ENCODE measurements at regions not wholly inside any gene's neighbourhood (a gene's known extent, or its start where the extent isn't known, plus 50 kb on each side); places are given as distances from the start of the nearest gene placed in this dataset.

- TF ChIP-seq, protein P1, sequence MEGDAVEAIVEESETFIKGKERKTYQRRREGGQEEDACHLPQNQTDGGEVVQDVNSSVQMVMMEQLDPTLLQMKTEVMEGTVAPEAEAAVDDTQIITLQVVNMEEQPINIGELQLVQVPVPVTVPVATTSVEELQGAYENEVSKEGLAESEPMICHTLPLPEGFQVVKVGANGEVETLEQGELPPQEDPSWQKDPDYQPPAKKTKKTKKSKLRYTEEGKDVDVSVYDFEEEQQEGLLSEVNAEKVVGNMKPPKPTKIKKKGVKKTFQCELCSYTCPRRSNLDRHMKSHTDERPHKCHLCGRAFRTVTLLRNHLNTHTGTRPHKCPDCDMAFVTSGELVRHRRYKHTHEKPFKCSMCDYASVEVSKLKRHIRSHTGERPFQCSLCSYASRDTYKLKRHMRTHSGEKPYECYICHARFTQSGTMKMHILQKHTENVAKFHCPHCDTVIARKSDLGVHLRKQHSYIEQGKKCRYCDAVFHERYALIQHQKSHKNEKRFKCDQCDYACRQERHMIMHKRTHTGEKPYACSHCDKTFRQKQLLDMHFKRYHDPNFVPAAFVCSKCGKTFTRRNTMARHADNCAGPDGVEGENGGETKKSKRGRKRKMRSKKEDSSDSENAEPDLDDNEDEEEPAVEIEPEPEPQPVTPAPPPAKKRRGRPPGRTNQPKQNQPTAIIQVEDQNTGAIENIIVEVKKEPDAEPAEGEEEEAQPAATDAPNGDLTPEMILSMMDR (IDR thresholded peaks at IDR 0.05), result no peak
- no peak for TF ChIP-seq POLR2A (IDR thresholded peaks at IDR 0.05)
These were observed 57.6 kb upstream of the SEPTIN5 start for GRCh38 chr22:19656541-19657251.

Data from lower leg skin (tissue), 3 donors.